UCSD-AML1 (cell line): ENCODE measurements at regions not wholly inside any gene's neighbourhood (a gene's known extent, or its start where the extent isn't known, plus 50 kb on each side); places are given as distances from the start of the nearest gene placed in this dataset.
"Not testable (repeated sequence)": the region's sequence is repeated elsewhere in the genome, so short reads cannot be mapped to it uniquely, and the experiment has no call there.

ENCODE experiments used
- DNase-seq: peaks from one replicate; lab custom pipeline; 2025; ENCODE audit not compliant: unreplicated experiment; lab: John Stamatoyannopoulos, UW

GRCh38 chr3:98644168-98644567 is 50.8 kb upstream of the CPOX start:
- DNase-seq = no peak

GRCh38 chr3:98645039-98645438 is 51.6 kb upstream of the CPOX start:
- DNase-seq = no peak

GRCh38 chr3:98646680-98647079 is 53.3 kb upstream of the CPOX start:
- DNase-seq = no peak

GRCh38 chr3:98647197-98647596 is 53.8 kb upstream of the CPOX start:
- no peak for DNase-seq

- no peak for DNase-seq
Measured at GRCh38 chr3:98650971-98651779, 57.8 kb upstream of the CPOX start.

GRCh38 chr3:98651780-98652077 is 58.3 kb upstream of the CPOX start:
- DNase-seq = no peak

GRCh38 chr3:98655666-98656065 is 62.3 kb upstream of the CPOX start:
- no peak for DNase-seq

- DNase-seq = peak; percentile 7
Measured at GRCh38 chr3:98657457-98657856, 64.0 kb upstream of the CPOX start.

GRCh38 chr3:98662699-98663098 is 69.3 kb upstream of the CPOX start:
- DNase-seq = no peak

- no peak for DNase-seq
Measured at GRCh38 chr3:98670020-98670419, 76.6 kb upstream of the CPOX start.

- no peak for DNase-seq
Measured at GRCh38 chr3:98679986-98680385, 83.2 kb upstream of the ST3GAL6 start.

GRCh38 chr3:98680723-98681122 is 82.4 kb upstream of the ST3GAL6 start:
- DNase-seq = no peak

- no peak for DNase-seq
Measured at GRCh38 chr3:98681486-98681885, 81.7 kb upstream of the ST3GAL6 start.

- not testable (repeated sequence) for DNase-seq
Measured at GRCh38 chr3:98682391-98682790, 80.7 kb upstream of the ST3GAL6 start.

GRCh38 chr3:98688363-98688762 is 74.8 kb upstream of the ST3GAL6 start:
- no peak for DNase-seq

- no peak for DNase-seq
Measured at GRCh38 chr3:98690876-98691275, 72.3 kb upstream of the ST3GAL6 start.

- DNase-seq = no peak
Measured at GRCh38 chr3:98691897-98692296, 71.2 kb upstream of the ST3GAL6 start.

- DNase-seq = no peak
Measured at GRCh38 chr3:98692787-98693473, 70.2 kb upstream of the ST3GAL6 start.

- DNase-seq = no peak
Measured at GRCh38 chr3:98695796-98696195, 67.3 kb upstream of the ST3GAL6 start.

- DNase-seq = not testable (repeated sequence)
Measured at GRCh38 chr3:98696296-98696695, 66.8 kb upstream of the ST3GAL6 start.

GRCh38 chr3:98697225-98697624 is 65.9 kb upstream of the ST3GAL6 start:
- no peak for DNase-seq

GRCh38 chr3:98699132-98699531 is 64.0 kb upstream of the ST3GAL6 start:
- no peak for DNase-seq
